ENCODE measurements at regions not wholly inside any gene's neighbourhood (a gene's known extent, or its start where the extent isn't known, plus 50 kb on each side); places are given as distances from the start of the nearest gene placed in this dataset.

DNA sequence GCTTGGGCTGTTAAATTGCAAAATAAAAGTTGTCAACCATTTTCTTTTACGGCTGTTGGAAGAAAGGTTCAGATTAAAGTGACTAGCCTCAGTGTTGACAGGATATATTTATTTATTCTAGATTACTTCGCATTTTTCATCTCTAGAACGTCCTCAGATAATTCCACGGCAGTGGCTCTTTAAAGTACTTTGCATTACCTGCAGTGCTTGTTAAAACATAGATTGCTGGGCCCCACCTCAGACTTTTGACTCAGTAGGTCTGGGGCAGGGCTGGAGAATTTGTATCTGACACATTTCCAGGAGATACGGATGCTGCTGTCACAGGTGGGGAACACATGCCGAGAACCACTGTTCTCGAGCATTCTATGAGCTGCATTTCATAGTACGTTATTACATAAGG is 292.7 kb downstream of the EDEM1 start:
- TF ChIP-seq, protein P1, sequence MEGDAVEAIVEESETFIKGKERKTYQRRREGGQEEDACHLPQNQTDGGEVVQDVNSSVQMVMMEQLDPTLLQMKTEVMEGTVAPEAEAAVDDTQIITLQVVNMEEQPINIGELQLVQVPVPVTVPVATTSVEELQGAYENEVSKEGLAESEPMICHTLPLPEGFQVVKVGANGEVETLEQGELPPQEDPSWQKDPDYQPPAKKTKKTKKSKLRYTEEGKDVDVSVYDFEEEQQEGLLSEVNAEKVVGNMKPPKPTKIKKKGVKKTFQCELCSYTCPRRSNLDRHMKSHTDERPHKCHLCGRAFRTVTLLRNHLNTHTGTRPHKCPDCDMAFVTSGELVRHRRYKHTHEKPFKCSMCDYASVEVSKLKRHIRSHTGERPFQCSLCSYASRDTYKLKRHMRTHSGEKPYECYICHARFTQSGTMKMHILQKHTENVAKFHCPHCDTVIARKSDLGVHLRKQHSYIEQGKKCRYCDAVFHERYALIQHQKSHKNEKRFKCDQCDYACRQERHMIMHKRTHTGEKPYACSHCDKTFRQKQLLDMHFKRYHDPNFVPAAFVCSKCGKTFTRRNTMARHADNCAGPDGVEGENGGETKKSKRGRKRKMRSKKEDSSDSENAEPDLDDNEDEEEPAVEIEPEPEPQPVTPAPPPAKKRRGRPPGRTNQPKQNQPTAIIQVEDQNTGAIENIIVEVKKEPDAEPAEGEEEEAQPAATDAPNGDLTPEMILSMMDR (IDR thresholded peaks at IDR 0.05; ENCODE audit: poor library complexity, severe bottlenecking), result no peak
- no peak for TF ChIP-seq EZH2 (IDR thresholded peaks at IDR 0.05; ENCODE audit: borderline replicate concordance, insufficient read depth, low read length, poor library complexity, severe bottlenecking)
- TF ChIP-seq RAD21 (conservative IDR thresholded peaks at IDR 0.05), result no peak
- TF ChIP-seq POLR2AphosphoS5 (IDR thresholded peaks at IDR 0.05), result no peak
- no peak for TF ChIP-seq TAF1 (IDR thresholded peaks at IDR 0.05; ENCODE audit: low read depth)
- TF ChIP-seq EP300 (conservative IDR thresholded peaks at IDR 0.05; ENCODE audit: poor library complexity, severe bottlenecking), result no peak
- TF ChIP-seq SMC3 (conservative IDR thresholded peaks at IDR 0.05; ENCODE audit: poor library complexity), result no peak
- TF ChIP-seq MXI1 (conservative IDR thresholded peaks at IDR 0.05; ENCODE audit: poor library complexity, severe bottlenecking), result no peak
- TF ChIP-seq, protein P2, sequence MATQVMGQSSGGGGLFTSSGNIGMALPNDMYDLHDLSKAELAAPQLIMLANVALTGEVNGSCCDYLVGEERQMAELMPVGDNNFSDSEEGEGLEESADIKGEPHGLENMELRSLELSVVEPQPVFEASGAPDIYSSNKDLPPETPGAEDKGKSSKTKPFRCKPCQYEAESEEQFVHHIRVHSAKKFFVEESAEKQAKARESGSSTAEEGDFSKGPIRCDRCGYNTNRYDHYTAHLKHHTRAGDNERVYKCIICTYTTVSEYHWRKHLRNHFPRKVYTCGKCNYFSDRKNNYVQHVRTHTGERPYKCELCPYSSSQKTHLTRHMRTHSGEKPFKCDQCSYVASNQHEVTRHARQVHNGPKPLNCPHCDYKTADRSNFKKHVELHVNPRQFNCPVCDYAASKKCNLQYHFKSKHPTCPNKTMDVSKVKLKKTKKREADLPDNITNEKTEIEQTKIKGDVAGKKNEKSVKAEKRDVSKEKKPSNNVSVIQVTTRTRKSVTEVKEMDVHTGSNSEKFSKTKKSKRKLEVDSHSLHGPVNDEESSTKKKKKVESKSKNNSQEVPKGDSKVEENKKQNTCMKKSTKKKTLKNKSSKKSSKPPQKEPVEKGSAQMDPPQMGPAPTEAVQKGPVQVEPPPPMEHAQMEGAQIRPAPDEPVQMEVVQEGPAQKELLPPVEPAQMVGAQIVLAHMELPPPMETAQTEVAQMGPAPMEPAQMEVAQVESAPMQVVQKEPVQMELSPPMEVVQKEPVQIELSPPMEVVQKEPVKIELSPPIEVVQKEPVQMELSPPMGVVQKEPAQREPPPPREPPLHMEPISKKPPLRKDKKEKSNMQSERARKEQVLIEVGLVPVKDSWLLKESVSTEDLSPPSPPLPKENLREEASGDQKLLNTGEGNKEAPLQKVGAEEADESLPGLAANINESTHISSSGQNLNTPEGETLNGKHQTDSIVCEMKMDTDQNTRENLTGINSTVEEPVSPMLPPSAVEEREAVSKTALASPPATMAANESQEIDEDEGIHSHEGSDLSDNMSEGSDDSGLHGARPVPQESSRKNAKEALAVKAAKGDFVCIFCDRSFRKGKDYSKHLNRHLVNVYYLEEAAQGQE (IDR thresholded peaks at IDR 0.05; ENCODE audit: borderline replicate concordance), result no peak
